ENCODE measurements at regions not wholly inside any gene's neighbourhood (a gene's known extent, or its start where the extent isn't known, plus 50 kb on each side); places are given as distances from the start of the nearest gene placed in this dataset.

DNA sequence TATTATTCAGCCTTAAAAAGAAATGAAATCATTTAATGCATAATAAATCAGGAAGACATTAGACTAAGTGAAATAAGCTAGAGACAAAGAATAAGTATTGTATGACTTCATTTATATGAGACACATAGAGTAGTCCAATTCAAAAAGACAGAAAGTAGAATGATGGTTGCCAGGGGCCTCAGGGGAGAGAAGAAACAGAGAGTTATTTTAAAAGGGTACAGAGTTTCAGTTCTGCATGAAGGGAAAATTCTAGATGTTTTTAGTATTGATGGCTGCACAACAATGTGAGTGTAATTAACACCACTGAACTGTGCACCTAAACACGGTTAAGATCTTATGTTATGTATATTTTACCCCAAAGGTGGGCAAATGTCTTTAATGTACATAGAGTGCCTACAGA is 1407.9 kb upstream of the MAP3K7 start:
- TF ChIP-seq, protein P1, sequence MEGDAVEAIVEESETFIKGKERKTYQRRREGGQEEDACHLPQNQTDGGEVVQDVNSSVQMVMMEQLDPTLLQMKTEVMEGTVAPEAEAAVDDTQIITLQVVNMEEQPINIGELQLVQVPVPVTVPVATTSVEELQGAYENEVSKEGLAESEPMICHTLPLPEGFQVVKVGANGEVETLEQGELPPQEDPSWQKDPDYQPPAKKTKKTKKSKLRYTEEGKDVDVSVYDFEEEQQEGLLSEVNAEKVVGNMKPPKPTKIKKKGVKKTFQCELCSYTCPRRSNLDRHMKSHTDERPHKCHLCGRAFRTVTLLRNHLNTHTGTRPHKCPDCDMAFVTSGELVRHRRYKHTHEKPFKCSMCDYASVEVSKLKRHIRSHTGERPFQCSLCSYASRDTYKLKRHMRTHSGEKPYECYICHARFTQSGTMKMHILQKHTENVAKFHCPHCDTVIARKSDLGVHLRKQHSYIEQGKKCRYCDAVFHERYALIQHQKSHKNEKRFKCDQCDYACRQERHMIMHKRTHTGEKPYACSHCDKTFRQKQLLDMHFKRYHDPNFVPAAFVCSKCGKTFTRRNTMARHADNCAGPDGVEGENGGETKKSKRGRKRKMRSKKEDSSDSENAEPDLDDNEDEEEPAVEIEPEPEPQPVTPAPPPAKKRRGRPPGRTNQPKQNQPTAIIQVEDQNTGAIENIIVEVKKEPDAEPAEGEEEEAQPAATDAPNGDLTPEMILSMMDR (IDR thresholded peaks at IDR 0.05), result no peak
- no peak for TF ChIP-seq POLR2A (IDR thresholded peaks at IDR 0.05)
